Stimulated activated CD4-positive, alpha-beta T cell treated with anti-CD3 and anti-CD28 coated beads, Interleukin-2, amount 100 ng/mL, for 4 hours (primary cell): ENCODE measurements at regions not wholly inside any gene's neighbourhood (a gene's known extent, or its start where the extent isn't known, plus 50 kb on each side); places are given as distances from the start of the nearest gene placed in this dataset.
"Not testable (repeated sequence)": the region's sequence is repeated elsewhere in the genome, so short reads cannot be mapped to it uniquely, and the experiment has no call there.

Experiments used
- DNase-seq: peaks from one replicate; pipeline ENCODE4 v3.0.0-alpha.2; 2020; ENCODE audit warnings: low read depth

GRCh38 chr14:83909507-83909906 lies 1620.4 kb upstream of the FLRT2 start:
- DNase-seq, result no peak

GRCh38 chr14:83912032-83912642 lies 1617.8 kb upstream of the FLRT2 start:
- no peak for DNase-seq

- no peak for DNase-seq
These were observed 1616.5 kb upstream of the FLRT2 start for GRCh38 chr14:83913476-83913875.

- DNase-seq, result no peak
These were observed 1611.4 kb upstream of the FLRT2 start for GRCh38 chr14:83918546-83918945.

- not testable (repeated sequence) for DNase-seq
These were observed 1610.3 kb upstream of the FLRT2 start for GRCh38 chr14:83919675-83920074.

- DNase-seq, result no peak
These were observed 1606.1 kb upstream of the FLRT2 start for GRCh38 chr14:83923842-83924241.

GRCh38 chr14:83924259-83924658 lies 1605.7 kb upstream of the FLRT2 start:
- no peak for DNase-seq

- DNase-seq, result no peak
These were observed 1589.7 kb upstream of the FLRT2 start for GRCh38 chr14:83940253-83940652.

GRCh38 chr14:83958359-83958758 lies 1571.6 kb upstream of the FLRT2 start:
- no peak for DNase-seq

- no peak for DNase-seq
These were observed 1569.0 kb upstream of the FLRT2 start for GRCh38 chr14:83960832-83961512.

- no peak for DNase-seq
These were observed 1559.9 kb upstream of the FLRT2 start for GRCh38 chr14:83969998-83970397.

- no peak for DNase-seq
These were observed 1557.3 kb upstream of the FLRT2 start for GRCh38 chr14:83972631-83973030.

- no peak for DNase-seq
These were observed 1555.2 kb upstream of the FLRT2 start for GRCh38 chr14:83974647-83975163.

GRCh38 chr14:83975435-83975834 lies 1554.5 kb upstream of the FLRT2 start:
- no peak for DNase-seq

- no peak for DNase-seq
These were observed 1553.8 kb upstream of the FLRT2 start for GRCh38 chr14:83975841-83976770.

GRCh38 chr14:83977583-83977982 lies 1552.4 kb upstream of the FLRT2 start:
- no peak for DNase-seq

GRCh38 chr14:83981676-83982258 lies 1548.2 kb upstream of the FLRT2 start:
- DNase-seq, result not testable (repeated sequence)

GRCh38 chr14:83988275-83988674 lies 1541.7 kb upstream of the FLRT2 start:
- no peak for DNase-seq

- DNase-seq, result no peak
These were observed 1538.3 kb upstream of the FLRT2 start for GRCh38 chr14:83991666-83992065.

GRCh38 chr14:83992857-83993256 lies 1537.1 kb upstream of the FLRT2 start:
- no peak for DNase-seq

- DNase-seq, result no peak
These were observed 1536.4 kb upstream of the FLRT2 start for GRCh38 chr14:83993545-83993944.

GRCh38 chr14:83994020-83994419 lies 1535.9 kb upstream of the FLRT2 start:
- no peak for DNase-seq
